NCI-H1105 (cell line): ENCODE measurements at regions not wholly inside any gene's neighbourhood (a gene's known extent, or its start where the extent isn't known, plus 50 kb on each side); places are given as distances from the start of the nearest gene placed in this dataset.
A peak's percentile ranks its signal among the peaks of the same experiment; 100 is the strongest.

Experiments used
- DNase-seq: peaks from one replicate; lab custom pipeline; 2025; lab: John Stamatoyannopoulos, UW

DNA sequence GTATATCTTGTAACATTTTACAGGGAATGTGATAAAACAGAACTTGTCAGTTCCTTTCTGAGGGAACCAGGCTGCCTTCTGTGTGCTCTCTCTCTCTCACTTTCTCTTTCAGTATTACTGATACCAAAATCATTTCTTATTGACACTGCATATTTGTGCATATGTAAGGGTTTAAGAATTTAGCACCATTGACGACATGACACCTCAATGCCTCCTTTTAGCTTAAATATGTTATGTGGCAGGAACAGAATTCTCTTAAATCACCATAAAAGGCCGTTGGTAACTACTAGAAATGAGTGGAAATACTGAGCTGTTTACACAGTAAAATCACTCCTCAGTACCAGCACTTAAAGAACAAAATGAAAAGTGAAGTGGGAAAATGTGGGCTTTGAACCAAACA is 457.7 kb upstream of the SYT1 start:
- no peak for DNase-seq

DNA sequence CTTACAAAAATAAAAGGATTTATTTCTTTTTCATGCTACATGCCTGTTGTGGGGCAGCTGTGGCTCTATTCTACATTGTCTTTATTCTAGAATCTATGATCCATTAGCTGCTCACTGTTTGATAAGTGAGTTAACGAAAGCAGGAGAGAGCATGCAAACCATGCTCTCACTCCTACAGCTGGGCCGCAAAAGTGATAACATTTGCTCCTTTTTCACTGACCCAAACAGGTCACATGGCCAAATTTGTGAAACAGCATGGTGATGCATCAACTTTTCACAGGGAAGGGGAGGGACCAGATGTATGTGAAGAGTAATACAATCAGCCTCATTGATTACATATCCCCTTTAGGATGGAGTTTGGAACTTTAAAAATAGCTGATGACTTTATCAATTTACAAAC is 456.9 kb upstream of the SYT1 start:
- DNase-seq = no peak

DNA sequence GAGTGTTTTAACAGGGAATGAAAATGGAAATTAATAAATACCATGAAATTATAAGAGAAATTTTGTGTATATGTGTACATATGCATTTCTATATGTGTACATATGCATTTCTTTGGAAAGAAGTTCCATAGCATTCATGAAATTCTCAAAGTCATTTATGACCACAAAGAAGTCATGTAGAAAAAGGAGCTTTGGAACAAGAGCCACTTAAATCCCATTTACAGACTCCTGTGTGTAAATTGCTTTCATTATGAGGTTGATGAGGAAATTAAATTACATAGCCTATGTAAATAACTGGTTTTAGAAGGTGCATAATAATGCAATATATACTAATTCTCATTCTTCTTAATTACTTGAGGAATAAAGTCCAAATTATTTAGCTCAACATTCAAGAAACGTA is 450.5 kb upstream of the SYT1 start:
- no peak for DNase-seq

DNA sequence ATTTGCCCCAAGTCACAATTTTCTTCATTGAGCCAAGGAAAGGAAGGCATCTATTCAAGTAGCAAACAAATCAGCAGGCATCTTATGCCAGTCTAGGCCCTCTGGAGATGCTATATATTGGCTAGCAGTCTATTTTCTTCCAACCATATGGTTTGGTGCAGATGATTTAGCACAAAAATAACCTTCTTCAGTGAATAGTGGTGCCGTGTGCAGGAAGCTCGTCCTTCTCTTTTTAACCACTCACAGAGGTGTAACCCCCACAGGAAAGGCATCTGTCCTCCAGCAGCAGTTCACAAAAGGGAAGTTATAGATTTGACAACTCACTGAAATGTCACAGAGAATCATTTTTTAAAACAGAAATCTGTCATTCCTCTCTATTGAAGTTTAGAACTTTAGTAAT is 445.7 kb upstream of the SYT1 start:
- no peak for DNase-seq

DNA sequence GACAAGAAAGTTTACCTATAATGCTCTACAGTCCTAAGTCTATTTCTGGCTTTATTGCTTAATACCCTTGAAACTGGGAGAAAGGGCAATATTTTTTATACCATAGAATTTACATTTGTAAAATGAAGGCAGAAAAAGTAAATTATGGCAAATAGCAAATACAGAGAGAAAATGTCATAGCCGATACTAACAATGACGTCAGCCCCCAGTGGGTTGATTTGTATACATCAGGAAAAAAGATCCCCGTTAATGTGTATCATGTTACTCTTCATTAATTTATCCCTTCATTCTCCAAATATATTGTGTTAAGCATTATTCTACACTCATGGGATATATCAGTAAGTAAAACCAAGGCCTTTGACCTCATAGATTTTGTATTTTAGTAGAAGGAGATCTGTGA is 445.1 kb upstream of the SYT1 start:
- DNase-seq = no peak

DNA sequence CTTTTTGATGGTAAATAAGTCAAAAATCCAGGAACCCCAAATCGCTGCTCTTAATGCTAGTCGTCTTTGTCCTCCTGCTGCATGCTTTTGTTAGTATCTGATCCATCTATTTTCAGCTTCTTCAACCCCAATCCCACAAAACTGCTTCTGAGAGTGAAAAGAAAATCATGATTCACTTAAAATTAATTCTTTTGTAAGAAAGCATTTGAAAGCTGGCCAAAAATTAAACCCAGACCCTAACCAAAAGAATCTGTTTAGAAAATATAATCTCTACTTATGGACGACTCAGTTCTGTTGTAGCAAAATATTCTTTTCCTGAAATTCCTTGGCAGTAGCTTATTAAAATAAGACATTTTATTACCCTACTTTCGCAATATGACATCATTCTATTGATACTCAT is 443.6 kb upstream of the SYT1 start:
- DNase-seq = no peak

DNA sequence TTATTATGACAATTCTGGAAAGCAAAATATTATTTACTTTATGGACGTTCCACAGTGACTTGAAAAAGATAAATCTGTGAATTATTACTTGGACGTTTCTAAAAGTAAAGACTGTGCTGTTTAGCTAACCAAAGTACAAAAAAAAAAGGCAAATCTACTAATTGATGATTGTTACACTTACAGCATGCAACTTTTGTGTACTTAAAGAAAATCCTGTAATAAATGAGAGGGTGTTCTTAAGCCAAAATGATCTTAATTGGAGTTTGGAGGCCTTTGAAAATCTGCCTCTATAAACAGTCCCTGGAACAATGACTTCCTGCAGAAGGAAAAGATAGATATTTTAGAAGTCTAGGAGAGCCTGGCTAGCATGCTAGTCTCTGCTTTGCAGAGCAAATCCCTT is 434.0 kb upstream of the SYT1 start:
- DNase-seq = no peak

DNA sequence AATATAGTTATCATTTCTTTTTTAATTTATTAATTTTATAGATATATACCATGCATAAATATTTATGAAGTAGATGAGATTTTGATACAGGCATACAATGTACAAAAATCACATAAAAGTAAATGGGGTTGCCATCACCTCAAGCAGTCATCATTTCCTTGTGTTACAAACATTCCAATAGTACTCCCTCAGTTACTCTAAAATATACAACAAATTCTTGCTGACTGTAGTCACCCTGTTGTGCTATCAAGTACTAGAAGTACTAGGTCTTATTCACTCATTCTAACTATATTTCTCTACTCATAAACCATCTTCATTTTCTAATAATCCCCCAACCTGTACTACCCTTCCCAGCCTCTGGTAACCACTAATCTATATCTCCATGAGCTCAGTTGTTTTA is 432.6 kb upstream of the SYT1 start:
- DNase-seq = no peak

DNA sequence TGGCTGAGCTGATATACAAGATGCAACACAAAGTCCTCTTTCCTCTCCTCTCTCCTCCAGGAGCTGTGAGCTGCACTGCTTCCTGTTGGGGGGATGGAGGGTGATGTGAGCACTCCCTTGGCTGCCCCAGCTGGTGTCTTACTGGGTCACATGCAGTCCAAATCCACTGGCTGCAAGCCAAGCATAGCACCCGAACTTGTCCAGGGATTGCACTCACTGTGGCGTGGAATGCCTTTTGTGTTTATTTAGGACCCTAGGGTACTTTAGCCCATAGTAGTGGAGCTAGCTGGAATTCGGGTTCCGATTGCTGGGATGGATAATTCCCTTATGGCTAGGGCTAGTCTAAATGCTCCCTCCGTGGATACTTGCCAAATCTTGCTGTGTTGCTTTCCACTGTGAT is 424.9 kb upstream of the SYT1 start:
- DNase-seq = no peak

DNA sequence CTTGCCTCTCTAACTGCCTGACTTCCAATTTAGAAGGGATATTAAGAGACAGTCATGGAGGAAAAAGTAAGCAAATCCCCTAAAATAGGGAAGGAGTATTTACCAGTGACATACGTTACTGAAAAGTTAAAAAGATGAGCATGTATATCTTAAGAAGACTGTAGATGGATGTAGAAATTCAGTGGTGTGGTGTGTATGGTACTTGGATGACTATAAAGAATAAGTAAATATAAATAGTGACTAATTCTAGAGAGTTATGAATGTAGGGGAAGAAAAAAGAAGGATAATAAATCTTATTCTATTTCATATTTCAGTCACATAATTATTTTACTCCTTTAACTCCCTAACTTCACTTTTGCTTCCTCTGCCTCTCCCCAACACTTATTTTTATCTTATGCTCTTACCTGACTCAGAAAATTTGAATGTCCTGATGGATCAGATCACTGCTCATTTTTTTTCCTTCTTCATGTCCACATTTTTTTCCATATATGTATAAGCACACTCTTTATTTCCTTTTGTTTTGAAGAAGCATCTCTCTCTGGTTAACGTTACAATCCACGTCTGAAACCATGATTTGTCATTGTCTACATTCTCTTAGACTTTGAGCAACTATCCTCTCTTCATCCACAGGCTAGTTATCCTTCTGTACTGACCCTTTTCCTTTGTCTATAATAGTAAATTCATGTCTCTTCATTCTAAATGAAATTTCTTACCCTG is 422.7 kb upstream of the SYT1 start:
- DNase-seq = no peak

DNA sequence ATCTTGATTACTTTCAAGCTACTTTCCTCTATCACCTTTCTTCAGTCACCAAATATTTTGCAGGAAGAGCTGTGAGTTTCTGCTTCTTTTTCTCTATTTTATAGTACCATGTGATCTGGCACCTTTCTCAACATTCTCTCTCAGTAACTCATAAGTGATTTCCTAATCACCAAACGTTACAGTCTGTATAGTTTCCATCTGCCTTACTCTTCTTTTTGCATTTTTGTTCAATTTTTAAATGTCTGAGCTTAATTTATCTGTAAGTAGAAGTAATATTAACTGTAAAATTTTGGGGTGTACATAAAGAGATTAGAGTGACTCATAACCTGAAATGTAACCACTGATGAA is 422.1 kb upstream of the SYT1 start:
- DNase-seq = no peak

DNA sequence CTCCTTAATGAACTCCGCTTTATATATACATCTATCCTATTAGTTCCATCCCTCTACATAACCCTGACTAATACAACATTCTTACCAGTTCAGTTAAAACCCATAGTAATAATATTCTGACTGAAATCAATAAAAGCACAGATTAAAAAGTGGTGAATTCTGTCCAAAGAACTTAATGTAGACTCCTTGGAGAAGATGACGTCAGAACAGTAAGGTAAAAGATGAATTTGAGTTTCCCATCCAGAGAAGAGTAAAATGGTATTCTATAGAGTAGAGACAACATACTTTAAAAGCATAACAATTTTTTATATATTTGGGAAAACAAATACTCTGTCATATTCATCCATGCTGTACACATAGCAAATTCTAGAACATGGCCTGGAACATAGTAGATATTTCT is 418.0 kb upstream of the SYT1 start:
- no peak for DNase-seq

DNA sequence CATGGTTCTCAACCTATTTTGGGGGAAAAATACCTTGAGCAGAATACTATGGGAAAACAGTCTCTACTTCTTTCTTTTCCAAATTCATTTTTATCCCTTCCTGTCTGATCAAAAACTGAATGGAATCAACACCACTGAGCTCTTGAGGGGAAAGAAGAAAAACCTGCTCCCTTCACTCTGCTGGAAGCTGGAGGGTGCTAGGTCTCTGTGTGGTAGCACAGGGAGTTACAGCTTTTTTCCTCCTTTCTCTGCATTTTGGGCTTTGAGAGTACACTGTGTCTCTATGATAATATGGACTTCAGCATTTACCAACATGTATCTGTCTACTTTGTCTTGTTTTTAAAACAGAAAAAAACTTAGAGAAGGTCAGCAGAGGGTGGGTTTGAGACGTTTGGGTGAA is 417.2 kb upstream of the SYT1 start:
- no peak for DNase-seq

DNA sequence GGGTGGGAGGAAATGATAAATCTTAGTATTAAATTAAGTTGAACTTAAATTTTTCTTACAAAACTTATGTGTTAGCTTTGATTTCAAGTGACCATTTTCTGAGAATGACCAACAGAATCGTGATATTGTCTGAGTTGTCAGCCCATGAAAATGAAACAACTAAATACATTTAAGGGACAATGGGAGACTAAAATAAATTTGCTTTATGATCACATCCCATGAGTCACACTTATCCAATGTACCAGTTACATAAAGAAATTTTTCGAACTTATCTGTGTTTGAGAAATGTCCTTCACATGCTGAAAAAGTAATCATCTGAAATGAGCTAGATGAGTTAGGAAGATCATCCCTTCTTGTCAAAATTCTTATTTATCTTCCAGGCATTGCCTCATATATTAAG is 415.9 kb upstream of the SYT1 start:
- no peak for DNase-seq

DNA sequence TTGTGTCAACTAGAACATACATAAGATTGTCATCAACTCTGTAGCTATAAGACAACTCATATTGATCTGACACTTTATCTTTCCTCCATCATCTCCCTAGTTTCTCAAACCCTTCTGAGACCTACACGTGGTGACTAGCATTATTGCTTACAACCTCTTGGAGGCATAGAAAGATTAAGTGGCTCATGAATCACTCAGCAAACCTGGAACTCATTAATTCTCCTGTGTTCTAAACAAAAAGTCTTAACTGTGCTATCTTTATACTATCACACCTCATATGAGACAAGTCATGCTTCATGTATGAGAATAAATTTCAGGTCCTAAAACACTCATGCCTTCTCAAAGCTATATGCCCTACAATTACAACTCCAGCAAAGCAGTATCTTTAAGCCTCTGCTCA is 408.6 kb upstream of the SYT1 start:
- DNase-seq = no peak

DNA sequence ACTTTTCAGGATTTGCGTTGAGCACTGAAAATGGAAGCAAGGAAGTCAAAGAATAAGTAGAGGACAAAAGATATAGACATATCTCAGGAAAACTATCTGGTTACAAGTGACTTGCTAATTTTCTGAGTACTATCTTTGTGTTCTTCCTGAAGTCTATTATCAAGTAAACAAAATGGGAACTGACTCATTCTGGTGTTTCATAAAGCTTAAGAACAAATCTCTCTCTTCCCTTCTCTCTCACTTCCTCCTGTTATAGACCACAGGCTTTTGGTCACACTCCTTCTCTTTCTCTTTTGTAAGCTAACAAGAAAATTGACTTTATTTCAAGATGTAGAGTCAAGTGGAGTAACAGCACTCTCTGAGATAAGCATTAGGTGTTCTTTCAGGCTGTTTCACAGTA is 406.6 kb upstream of the SYT1 start:
- DNase-seq = no peak

DNA sequence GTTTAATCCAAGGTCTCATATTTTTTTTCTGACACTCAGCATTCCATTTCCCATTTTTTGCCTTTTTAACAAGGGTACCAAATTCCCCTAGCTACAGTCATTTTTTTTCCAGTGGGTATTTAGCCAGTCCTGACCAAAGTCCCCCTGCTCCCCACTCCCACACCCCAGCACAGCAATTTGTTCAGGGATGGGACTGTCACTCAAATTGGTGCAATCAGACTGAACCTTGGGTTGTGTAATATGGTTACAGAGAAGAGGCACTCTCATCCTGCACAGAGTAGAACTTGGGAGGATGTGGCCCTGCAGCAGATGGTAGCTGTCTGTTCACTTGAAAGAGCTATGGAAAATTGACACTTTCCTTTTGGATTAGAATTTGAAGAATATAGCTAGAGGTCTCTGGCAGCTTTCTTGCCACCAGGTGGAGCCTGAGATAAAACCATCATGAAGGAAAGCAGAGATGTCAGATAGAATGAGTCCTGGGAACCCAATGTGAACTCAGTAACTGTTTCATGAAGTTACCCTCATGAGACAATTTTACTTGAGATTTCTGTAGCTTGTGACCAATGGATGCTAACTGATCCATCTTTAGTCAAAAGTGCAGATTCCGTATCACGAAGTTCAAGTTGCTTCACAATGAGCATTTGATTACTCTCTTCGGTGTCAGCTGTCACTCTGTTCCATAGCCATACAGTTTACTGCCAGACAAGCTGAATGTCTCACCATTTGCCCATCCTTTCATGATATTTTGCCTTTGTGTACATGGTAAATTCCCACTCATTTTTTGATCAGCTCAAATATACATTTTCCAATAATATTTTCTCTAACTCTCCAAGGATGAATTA is 394.0 kb upstream of the SYT1 start:
- DNase-seq = peak; percentile 38

DNA sequence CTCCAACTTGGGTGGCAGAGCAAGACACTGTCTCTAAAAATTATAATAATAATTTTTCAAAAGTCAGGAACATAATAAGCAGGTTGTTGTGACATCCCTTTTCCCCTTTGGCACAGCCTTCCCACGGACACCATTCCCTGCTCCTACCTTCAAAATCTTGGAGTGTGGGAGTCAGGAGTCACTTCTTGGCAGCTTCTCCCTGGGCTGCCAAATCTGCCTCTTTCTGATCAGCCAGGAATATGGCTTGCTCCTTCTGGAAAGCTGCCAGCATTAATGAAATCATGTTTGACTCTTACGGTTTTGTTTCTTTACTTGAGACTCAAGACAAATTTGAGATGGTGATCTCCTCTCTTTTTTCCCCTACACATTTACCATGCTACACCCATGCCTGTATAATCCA is 391.4 kb upstream of the SYT1 start:
- DNase-seq = no peak

DNA sequence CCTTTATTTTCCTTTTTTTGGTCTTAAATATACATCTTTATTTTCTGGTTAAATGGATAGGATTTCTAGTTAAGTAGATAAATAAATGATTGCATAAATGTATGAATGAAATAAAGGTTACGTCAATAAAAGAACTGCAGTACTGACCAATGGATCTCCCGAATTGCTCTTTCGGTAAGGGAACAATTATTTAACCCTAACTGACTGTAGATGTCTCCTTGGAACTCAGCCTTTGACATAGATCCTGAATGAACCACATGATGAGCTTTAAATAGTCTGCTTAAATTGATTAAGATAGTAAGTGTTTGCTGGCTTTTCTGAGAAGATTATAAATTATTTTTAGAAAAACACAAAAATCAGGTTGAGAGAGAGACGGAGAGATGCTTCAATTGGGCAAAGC is 391.0 kb upstream of the SYT1 start:
- no peak for DNase-seq

DNA sequence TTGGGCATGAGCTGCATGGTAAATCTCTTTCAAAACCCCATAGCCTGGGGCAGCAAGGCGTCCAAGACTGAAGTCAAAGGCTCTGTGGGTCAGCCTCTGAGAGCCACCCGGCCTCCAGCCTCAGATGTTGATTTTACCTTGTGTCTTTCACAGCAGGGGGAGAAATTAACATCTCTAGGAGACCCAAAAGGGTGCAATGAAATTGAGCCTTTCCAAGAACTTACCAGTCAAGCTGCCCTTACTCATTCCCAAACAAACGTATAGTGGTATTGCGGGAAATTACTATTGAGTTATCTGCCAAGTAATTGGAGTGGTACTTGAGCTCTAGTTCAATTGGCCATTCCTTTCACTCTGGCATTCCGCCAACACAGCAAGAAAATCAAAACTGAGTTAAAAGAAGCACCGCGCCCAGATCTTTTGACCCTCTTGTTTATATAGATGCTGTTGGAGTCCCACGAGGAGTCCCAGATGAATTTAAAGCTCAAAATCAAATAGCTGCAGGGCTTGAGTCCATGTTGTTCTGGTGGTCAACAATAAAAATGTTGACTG is 380.7 kb upstream of the SYT1 start:
- DNase-seq = peak; percentile 90

DNA sequence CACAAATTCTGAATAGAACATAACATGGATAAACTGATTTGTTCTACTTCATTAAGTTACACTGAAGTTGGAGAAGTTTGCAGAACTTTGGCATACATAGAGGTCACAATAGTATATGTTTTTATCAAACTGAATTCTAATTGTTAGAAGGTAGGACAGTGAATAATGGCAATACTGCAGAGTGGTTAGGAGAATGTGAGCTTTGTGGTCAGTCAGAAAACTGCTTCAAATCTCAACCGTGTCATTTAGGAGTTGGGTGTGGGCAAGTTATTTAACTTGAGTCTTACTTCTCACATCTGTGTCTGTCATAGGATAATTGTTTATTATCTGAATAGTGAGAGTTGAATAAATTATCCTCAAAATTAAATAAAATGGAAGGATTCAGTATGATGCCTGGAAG is 374.6 kb upstream of the SYT1 start:
- DNase-seq = no peak

DNA sequence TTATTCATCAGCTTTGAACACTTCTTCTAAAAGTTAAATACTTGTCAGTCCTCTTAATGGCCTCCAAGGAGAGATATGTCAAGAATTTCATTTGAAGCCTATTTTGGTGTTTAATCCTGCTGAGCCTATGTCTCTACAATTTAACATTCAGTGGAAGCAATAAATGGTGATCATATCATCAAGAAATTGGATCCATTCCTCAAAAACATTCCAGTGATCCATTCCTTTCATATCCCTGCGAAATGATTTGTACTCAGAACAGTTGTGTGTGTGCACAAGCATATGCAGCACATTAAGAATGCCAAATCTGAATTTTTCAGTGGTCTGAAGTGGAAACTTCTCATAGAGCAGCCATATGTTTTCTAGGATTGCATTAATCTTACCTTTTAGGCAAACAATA is 373.7 kb upstream of the SYT1 start:
- DNase-seq = no peak

DNA sequence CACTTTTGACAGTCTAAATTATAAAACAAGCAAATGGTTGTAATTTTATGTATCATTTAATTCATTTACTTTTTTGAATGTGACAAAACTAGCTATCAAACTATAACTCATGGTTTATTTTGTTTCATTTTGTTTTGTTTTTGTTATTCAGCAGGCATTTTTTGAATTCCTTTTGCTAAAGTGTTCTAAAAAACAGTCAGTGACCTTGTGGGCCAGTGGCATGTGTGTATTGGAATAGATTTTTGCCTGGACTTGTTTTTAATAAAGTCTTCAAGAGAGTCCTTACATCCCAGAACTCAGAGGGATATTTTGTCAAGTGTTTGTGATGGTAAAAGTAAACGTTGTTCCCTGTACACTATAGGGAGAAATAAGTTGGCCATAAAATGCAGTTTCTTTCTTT is 369.7 kb upstream of the SYT1 start:
- DNase-seq = no peak

DNA sequence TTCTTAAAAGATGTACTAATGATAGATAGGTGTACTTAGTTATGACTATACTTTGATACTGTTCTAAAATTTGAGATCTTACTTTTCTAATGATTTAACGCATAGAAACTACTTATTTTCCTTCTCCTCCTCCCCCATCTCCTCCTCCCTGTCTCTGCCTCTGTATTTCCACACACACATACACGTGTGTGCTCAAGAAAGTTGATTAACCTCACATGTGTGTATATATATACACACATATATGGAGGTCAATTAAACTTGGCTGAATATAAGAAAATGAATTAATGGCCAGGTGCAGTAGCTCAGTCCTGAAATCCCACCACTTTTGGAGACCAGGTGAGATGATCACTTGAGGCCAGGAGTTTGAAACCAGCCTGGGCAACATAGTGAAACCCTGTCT is 362.7 kb upstream of the SYT1 start:
- no peak for DNase-seq
